GM18951 (cell line): ENCODE measurements at regions not wholly inside any gene's neighbourhood (a gene's known extent, or its start where the extent isn't known, plus 50 kb on each side); places are given as distances from the start of the nearest gene placed in this dataset.
"Not testable (repeated sequence)": the region's sequence is repeated elsewhere in the genome, so short reads cannot be mapped to it uniquely, and the experiment has no call there.

Experiments used
- POLR2A ChIP-seq: IDR thresholded peaks from 4 replicates; pipeline ENCODE4 v1.6.1; 2011; ENCODE audit warnings: mild to moderate bottlenecking; ENCODE audit not compliant: insufficient read length, insufficient read depth; ENCODE audit errors: extremely low read depth
- in situ Hi-C: fragments of 300-500 bp; cut with MboI; formaldehyde crosslinking; loops from one replicate; pipeline ENCODE4 v1.12.0; 2022; ENCODE audit warnings: low sequenced_read_pairs, mixed read lengths, inconsistent platforms; ENCODE audit not compliant: unreplicated experiment

GRCh38 chr3:88732186-88732585, 375.2 kb upstream of the EPHA3 start:
- in situ Hi-C loops, result no loop called here
- TF ChIP-seq POLR2A, result no peak

GRCh38 chr3:88742106-88742505, 365.3 kb upstream of the EPHA3 start:
- in situ Hi-C loops, result no loop called here
- TF ChIP-seq POLR2A, result no peak

GRCh38 chr3:88742674-88743507, 364.5 kb upstream of the EPHA3 start:
- TF ChIP-seq POLR2A, result no peak
- in situ Hi-C loops, result no loop called here

DNA sequence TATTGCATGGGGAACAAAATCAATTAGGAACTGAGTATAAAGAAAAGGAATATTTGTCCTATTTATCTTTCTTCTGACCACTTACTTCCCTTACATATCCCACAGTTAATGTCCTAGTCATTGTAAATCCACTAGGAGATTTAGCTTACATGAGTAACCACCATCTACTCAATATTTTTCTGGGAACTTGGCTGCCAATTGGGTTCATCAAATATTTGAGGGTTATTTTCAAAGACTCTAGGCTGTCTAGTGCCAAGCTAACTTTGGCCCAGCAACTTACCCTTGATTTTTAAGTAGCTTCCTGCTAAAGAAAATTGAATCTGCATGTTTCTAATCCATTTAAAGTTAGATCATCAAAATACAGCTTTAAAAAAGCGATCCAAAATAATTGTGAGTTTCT, 362.5 kb upstream of the EPHA3 start:
- in situ Hi-C loops, result no loop called here
- no peak for TF ChIP-seq POLR2A

DNA sequence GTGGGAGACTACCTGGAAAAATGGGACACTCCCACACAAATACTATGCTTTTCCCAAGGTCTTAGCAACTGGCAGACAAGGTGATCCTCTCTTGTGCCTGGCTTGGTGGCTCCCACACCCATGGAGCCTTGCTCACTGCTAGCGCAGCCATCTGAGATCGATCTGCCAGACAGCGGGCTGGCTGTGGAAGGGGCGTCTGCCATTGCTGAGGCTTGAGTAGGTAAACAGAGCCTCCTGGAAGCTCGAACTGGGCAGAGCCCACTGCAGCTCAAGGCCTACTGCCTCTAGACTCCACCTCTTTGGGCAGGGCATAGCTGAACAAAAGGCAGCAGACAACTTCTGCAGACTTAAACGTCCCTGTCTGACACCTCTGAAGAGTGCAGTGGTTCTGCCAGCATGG, 360.3 kb upstream of the EPHA3 start:
- in situ Hi-C loops, result not testable (repeated sequence)

DNA sequence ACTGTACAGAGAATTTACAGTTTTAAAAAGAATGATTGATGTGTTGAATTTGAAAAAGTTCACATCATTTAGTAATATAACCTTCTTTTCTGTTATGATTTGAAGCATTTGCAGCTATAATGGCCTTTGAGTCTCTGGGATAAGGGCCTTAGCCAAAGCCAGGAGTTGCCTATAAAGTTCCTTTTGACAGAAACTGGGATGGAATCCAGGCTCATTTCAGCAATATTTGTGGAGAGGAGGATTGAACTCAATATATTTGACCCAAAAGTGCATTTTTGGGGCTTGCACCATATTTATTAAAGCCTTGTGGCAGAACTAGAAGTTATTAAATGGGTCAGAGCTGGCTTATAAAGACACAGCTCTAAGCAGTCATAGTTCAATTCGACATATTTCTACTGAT, 348.7 kb upstream of the EPHA3 start:
- in situ Hi-C loops, result no loop called here

DNA sequence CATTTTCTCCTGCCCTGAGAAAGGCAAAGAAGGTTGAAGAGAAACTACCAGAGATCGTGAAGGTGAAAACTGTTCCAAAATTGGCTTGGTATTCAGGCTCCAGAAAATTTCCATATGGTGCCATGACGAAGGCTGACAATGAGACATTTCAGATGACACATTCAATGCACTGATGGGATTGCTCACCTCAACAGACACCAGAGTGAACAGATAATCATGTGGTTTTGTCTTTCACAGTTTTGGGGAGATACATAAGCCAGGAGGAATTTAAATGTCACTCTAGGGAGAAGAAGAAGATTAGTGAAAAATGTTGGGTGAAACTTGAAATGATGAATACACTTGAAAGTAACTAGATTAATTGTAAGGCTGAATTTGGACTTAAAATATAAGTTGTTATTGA, 339.7 kb upstream of the EPHA3 start:
- TF ChIP-seq POLR2A, result no peak
- in situ Hi-C loops, result no loop called here

More for the DNA sequence above, 348.7 kb upstream of the EPHA3 start:
- no peak for TF ChIP-seq POLR2A

DNA sequence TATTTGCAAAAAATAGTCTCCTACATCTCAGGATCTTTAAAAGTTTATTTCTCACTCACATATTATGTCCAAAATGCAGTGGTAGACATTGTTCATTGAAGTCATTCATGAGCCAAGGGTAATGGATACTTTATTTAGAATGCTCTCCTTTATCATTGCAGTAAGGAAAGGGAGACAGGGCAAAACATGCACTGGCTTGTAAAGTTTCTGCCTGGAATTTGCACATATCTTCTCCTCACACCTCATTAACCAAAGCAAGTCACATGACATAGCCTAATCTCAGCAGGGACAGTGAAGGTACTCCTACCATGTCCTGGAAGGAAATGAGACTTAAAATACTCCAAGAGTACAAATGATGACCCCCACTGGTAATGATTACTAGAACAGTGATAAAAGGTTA, 333.7 kb upstream of the EPHA3 start:
- in situ Hi-C loops, result no loop called here
- no peak for TF ChIP-seq POLR2A

- no peak for TF ChIP-seq POLR2A
- in situ Hi-C loops, result no loop called here
Observed at GRCh38 chr3:88775026-88775690, 332.3 kb upstream of the EPHA3 start.

- TF ChIP-seq POLR2A, result no peak
- in situ Hi-C loops, result no loop called here
Observed at GRCh38 chr3:88779482-88779881, 327.9 kb upstream of the EPHA3 start.

- in situ Hi-C loops, result no loop called here
- TF ChIP-seq POLR2A, result no peak
Observed at GRCh38 chr3:88784925-88785324, 322.5 kb upstream of the EPHA3 start.

- no peak for TF ChIP-seq POLR2A
- in situ Hi-C loops, result no loop called here
Observed at GRCh38 chr3:88785841-88786240, 321.6 kb upstream of the EPHA3 start.

DNA sequence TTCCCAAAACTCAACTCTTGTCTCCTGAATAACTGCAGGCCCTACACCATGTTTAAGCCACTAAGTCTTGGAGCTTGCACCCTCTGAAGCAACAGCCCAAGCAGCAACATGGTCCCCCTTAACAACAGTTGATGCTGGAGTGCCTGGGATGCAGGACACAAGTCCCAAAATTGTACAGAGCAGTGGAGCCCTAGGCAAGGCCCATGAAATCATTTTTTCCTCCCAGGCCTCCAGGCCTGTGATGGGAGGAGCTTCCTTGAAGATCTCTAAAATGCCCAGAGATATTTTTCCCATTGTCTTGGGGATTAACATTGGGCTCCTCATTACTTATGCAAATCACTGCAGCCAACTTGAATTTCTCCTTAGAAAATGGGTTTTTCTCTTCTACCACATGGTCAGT, 311.9 kb upstream of the EPHA3 start:
- TF ChIP-seq POLR2A, result no peak
- in situ Hi-C loops, result no loop called here

GRCh38 chr3:88807491-88808105, 299.8 kb upstream of the EPHA3 start:
- in situ Hi-C loops, result no loop called here
- TF ChIP-seq POLR2A, result no peak
